ENCODE measurements at regions not wholly inside any gene's neighbourhood (a gene's known extent, or its start where the extent isn't known, plus 50 kb on each side); places are given as distances from the start of the nearest gene placed in this dataset.

DNA sequence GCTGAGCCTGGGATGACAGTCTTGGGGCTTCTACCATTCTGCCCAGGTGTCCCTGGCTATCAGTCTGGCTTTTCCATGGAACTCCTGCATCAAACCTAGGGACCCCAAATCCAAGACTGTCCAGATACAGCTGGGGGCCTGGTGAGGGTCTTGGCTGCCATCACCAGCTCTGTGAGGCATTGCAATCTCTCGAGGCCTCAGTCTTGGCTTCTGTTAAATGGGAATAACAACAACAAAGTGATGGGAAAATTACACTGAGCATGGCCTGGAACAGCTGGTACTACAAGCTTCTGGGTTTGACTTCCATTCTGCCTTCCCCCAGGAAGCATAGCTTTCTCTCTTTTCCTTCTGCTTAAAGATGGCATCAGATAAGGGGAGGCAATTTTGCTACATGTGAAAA is 50.0 kb upstream of the LCTL start:
- DNase-seq (ENCODE audit: low read depth in 2 of 2): no peak

GRCh38 chr15:66617137-66618090 is 51.6 kb upstream of the LCTL start:
- DNase-seq (ENCODE audit: low read depth in 2 of 2): peak; percentile 32 to 98

- peak; percentile 36 to 81 for DNase-seq (ENCODE audit: low read depth in 2 of 2)
These were observed 53.5 kb upstream of the LCTL start for GRCh38 chr15:66619152-66619903.

- no peak for DNase-seq (ENCODE audit: low read depth in 2 of 2)
These were observed 54.5 kb upstream of the LCTL start for GRCh38 chr15:66620341-66620740.

- DNase-seq (ENCODE audit: low read depth in 2 of 2): no peak
These were observed 55.0 kb upstream of the LCTL start for GRCh38 chr15:66620744-66621344.

DNA sequence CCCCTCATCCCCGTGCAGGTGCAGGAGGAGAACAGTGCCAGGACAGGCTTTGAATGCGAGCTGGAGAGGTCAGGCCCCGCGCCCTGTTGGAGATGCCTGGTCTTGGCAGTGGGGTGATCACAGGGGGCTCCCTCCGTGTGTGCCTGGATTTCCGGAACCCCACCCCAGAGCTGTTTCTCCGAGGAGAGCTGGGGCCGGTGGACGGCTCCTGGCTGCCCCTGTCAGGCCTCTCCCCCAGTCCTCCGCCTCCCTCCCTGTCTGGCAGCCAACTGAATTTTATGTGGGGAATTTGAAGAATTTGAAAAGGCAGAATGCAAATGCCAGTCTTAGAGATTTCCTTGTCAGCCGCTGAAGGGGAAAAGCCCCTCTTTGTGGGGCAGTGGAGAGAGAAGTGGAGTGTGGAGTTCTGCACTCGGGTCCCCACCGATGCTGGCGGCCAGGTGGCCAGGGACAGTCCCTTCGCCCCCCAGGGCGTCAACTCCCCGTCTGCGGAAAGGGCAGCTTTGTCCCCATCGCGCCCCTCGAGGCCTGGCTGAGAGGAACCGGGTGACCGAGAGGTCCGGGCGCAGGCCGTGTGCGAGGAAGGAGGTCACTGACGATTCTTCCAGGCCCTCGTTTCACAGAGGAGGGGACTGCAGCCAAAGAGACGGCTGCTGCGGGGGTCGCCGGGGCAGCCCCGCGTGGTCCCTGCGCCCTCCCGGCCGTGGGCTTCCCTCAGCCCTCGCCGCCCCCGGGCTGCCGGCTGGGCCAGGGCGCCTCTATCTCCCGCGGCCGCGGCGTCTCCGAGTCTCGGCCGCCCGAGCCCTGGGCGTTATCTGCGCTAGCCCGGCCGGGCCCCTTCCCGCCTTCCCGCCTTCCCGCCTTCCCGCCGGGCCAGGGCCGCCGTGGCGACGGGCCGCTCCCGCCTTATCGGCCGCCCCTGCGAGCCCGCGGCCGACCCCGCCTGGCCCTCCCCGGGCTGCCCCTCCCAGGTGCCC is 56.0 kb upstream of the LCTL start:
- no peak for DNase-seq (ENCODE audit: low read depth in 2 of 2)

DNA sequence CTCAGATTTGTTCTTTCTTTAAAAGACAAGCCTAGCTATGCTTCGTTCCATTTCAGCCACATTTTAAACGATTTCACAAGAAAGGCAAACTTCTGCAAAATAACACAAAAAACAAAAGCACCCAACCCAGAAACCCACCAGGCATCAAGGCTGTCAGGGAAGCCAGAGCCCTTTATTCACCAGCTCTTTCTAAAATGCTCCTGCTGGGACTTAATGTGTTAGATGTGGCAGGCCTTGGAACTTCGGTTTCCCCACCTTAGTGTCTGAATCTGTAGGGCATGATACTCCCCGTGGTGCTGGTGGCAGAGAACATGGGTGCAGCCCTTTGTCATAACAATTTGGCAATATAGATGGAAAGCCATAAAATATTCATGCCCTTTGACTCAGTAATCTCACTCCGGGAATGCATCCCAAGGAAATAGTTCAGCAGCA is 56.8 kb upstream of the LCTL start:
- DNase-seq (ENCODE audit: low read depth in 2 of 2): no peak

- no peak for DNase-seq (ENCODE audit: low read depth in 2 of 2)
These were observed 58.1 kb upstream of the LCTL start for GRCh38 chr15:66623801-66624453.

GRCh38 chr15:66625531-66625930 is 59.7 kb upstream of the LCTL start:
- DNase-seq (ENCODE audit: low read depth in 2 of 2): no peak

DNA sequence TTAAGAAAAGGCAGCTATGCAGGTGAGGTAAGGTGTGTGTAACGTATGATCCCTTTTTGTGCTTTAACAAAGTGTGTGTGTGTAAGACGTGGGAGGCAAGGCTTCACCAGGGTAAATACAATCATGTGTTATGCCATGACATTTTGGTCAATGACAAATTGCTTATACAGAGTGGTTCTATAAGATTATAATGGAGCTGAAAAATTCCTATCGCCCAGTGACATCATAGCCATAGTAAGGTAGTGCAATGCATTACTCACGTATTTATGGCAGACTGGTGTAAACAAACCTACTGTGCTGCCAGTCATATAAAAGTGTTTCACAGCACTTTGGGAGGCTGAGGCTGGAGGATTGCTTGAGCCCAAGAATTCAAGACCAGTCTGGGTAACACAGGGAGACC is 60.2 kb upstream of the LCTL start:
- DNase-seq (ENCODE audit: low read depth in 2 of 2): no peak

DNA sequence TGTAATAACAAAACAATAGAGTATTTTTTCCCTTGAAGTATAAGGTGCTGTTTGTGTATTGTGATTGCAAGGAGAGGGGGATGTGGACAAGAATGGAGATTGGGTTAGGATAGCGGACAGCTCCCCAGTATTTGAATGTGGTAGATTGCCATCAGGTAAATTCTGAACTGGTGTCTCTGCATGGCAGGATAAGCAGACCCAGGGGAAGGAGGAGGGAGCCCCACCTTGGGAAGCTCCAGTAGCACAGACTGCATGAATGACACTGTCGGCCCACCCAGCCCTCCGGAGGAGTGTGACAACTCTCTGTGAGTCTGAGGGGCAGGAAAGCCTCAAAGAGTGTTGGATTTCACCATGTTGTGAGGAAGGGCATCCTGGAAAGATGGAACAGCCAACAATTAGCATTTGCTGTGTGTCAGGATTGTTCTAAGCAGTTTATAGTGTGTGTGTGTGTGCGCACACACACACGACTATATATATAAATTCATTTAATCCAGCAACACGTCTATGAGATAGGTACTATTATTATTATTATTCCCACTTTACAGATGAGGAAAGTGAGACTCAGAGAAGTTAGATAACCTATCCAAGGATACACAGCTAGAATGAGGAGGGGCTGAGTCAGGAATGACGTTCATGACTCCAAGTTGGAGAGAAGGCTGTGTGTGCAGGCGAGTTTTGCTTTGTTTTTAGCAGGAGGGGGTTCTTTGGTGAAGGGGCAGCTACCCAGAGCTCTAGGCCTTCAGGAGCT is 63.4 kb upstream of the LCTL start:
- no peak for DNase-seq (ENCODE audit: low read depth in 2 of 2)

GRCh38 chr15:66629817-66630576 is 64.2 kb upstream of the LCTL start:
- no peak for DNase-seq (ENCODE audit: low read depth in 2 of 2)

- no peak for DNase-seq (ENCODE audit: low read depth in 2 of 2)
These were observed 65.1 kb upstream of the LCTL start for GRCh38 chr15:66630801-66631351.

GRCh38 chr15:66631616-66632263 is 65.9 kb upstream of the LCTL start:
- no peak for DNase-seq (ENCODE audit: low read depth in 2 of 2)

- DNase-seq (ENCODE audit: low read depth in 2 of 2): no peak
These were observed 67.5 kb upstream of the LCTL start for GRCh38 chr15:66633041-66633937.

DNA sequence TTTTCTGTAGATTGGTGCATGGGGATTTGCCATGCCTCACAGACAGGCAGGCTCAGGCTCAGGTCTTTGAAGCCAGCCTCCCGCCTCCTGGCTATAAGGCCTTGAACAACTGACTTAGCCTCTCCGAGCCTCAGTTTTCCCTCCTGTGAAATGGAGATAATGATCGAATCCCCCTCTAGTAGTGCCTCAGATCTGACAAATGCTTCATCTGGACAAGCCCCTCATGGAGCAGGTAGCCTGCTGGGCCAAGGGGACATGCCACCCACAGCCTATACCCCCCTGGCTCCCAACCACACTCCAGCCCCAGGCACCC is 68.1 kb upstream of the LCTL start:
- no peak for DNase-seq (ENCODE audit: low read depth in 2 of 2)

- DNase-seq (ENCODE audit: low read depth in 2 of 2): no peak
These were observed 67.5 kb upstream of the SMAD6 start for GRCh38 chr15:66634540-66634939.
